ENCODE measurements at regions not wholly inside any gene's neighbourhood (a gene's known extent, or its start where the extent isn't known, plus 50 kb on each side); places are given as distances from the start of the nearest gene placed in this dataset.

- TF ChIP-seq CTCF (IDR thresholded peaks at IDR 0.05) (no peak), POLR2A (IDR thresholded peaks at IDR 0.05) (no peak)
These were observed 130.4 kb downstream of the JCAD start for GRCh38 chr10:29929006-29929405.
